Skeletal muscle satellite cell (primary cell): ENCODE measurements at regions not wholly inside any gene's neighbourhood (a gene's known extent, or its start where the extent isn't known, plus 50 kb on each side); places are given as distances from the start of the nearest gene placed in this dataset.
A peak's percentile ranks its signal among the peaks of the same experiment; 100 is the strongest.

Source experiments
- H3K27me3 ChIP-seq: 2 replicates; pipeline ENCODE4 v1.7.0; 2013; ENCODE audit warnings: low read length; ENCODE audit not compliant: control insufficient read depth, insufficient read depth
- H3K36me3 ChIP-seq: 2 replicates; pipeline ENCODE4 v1.7.0; 2013; ENCODE audit warnings: mild to moderate bottlenecking, control low read depth, low read length; ENCODE audit not compliant: insufficient read depth
- H3K4me1 ChIP-seq: 2 replicates; pipeline ENCODE4 v1.7.0; 2013; ENCODE audit warnings: low read length; ENCODE audit not compliant: control insufficient read depth, insufficient read depth
- H3K4me2 ChIP-seq: 2 replicates; pipeline ENCODE4 v1.7.0; 2013; ENCODE audit warnings: mild to moderate bottlenecking, low read length
- H3K4me3 ChIP-seq: 2 replicates; pipeline ENCODE4 v1.7.0; 2013; ENCODE audit warnings: low read length
- H3K9ac ChIP-seq: 2 replicates; pipeline ENCODE4 v1.7.0; 2013; ENCODE audit warnings: mild to moderate bottlenecking, low read depth, low read length, moderate library complexity
- H3K9me3 ChIP-seq: replicated peaks from 2 replicates; pipeline ENCODE4 v1.7.0; 2013; ENCODE audit warnings: mild to moderate bottlenecking, control low read depth, low read length

DNA sequence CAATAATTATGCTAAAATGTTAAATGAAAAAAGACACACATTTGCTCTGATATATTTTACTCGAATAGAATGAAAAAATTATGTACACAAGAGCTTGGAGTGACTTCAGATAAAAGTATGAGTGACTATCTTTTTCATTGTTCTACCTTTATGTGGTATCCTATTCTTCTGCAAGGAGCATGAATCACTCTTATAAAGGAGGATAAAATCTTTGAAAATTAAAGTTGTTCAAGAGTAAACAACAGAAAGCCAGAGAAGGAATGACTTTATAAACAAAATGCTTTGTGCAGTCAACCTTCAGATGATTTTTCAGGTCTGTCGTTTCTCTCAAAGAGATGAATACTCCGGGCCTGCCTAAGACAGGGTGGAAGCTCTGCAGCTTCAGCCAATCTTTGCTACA is 215.3 kb downstream of the FOXA2 start:
- H3K27me3 ChIP-seq: peaks cover 32% of the 10 kb centered on the region
- H3K4me3 ChIP-seq: no peak overlapping the region
- no peaks in the 10 kb centered on the region for H3K9me3 ChIP-seq
- H3K9ac ChIP-seq: no peak overlapping the region
- H3K4me1 ChIP-seq: peaks cover 4% of the 10 kb centered on the region
- H3K36me3 ChIP-seq: no peaks in the 10 kb centered on the region
- no peak overlapping the region for H3K4me2 ChIP-seq

DNA sequence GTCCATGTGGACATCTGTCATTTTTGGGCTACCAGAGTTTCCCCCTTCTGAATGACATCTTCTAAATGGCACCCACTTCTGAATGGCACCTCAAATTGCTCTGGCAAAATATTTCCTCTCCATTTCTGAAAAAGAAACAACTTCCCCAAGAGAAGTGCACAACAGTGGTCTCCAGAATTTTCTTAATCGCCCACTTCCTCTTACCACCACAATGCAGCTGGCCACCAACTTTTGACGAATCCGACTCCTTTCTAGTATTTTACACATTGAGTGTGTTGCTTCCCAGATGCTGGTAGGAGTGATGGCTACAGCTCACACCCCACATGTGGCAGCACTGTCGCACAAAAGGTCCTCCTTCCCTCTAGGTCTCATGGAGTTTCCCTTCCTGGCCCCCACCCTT is 216.1 kb downstream of the FOXA2 start:
- H3K27me3 ChIP-seq: peaks cover 32% of the 10 kb centered on the region
- H3K36me3 ChIP-seq: no peaks in the 10 kb centered on the region
- H3K4me1 ChIP-seq: no peaks in the 10 kb centered on the region
- H3K9ac ChIP-seq: no peak overlapping the region
- no peak overlapping the region for H3K4me3 ChIP-seq
- no peaks in the 10 kb centered on the region for H3K9me3 ChIP-seq
- H3K4me2 ChIP-seq: no peak overlapping the region

DNA sequence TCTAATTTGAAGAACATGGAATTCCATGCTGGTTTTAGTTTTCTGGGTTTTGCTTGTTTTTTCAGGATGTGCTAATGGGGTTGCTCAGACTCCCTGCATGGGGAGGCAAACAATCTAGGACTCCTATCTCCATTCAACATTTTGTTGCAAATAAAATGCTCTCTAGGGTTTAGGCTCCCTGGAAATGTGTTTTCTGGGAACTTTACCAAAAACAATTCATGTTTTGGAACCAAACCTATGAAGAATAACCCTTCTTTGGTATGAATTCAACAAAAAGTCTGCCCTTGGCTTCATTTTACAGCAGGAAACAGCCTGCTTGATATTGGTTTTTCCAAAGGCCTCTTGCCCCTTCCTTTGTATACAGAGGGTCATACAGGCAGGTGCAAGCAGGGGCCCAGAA is 217.7 kb downstream of the FOXA2 start:
- H3K4me1 ChIP-seq: no peaks in the 10 kb centered on the region
- no peaks in the 10 kb centered on the region for H3K36me3 ChIP-seq
- H3K9ac ChIP-seq: no peak overlapping the region
- H3K27me3 ChIP-seq: peaks cover 27% of the 10 kb centered on the region
- no peak overlapping the region for H3K4me2 ChIP-seq
- H3K9me3 ChIP-seq: no peaks in the 10 kb centered on the region
- H3K4me3 ChIP-seq: no peak overlapping the region

DNA sequence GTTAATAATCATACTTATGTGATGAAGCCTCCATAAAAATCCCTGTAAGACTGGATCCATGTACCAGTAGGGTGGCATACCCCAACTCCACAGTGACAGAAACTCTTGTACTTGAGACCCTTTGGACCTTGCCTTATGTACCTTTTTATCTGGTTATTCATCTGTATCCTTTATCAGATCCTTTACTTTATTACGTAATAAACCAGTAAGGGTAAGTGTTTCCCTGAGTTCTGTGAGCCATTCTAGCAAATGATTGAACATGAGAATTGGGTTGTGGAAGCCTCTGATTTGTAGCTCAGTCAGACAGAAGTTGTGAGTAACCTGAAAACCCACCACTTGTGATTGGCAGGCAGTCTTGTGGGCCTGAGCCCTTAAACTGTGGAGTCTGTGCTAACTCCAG is 229.7 kb downstream of the FOXA2 start:
- no peak overlapping the region for H3K9ac ChIP-seq
- H3K4me2 ChIP-seq: no peak overlapping the region
- H3K9me3 ChIP-seq: no peaks in the 10 kb centered on the region
- H3K4me3 ChIP-seq: no peak overlapping the region
- peaks cover 4% of the 10 kb centered on the region for H3K27me3 ChIP-seq
- no peaks in the 10 kb centered on the region for H3K36me3 ChIP-seq
- no peaks in the 10 kb centered on the region for H3K4me1 ChIP-seq

DNA sequence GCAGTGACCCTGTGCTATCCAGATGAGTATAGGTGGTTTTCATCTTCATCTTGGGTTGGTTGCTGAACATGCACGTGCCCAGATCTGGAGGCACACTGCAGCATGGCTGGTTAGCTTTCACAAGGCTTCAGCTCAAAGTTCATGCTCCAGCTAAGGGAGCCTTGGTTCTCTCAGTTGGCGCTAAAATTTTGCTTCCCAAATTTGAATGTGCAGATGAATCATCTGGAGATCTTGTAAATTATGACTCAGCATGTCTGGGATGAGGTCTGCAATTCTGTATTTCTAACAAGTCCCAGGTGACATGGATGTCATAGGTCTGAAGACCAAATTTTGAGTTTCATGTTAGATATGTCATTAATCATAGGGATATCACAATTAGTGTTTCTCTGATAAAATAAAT is 230.8 kb downstream of the FOXA2 start:
- Histone ChIP-seq H3K9me3 (no peaks in the 10 kb centered on the region), H3K36me3 (no peaks in the 10 kb centered on the region), H3K4me2 (no peak overlapping the region), H3K4me3 (no peak overlapping the region), H3K9ac (no peak overlapping the region), H3K4me1 (no peaks in the 10 kb centered on the region), H3K27me3 (no peaks in the 10 kb centered on the region)

DNA sequence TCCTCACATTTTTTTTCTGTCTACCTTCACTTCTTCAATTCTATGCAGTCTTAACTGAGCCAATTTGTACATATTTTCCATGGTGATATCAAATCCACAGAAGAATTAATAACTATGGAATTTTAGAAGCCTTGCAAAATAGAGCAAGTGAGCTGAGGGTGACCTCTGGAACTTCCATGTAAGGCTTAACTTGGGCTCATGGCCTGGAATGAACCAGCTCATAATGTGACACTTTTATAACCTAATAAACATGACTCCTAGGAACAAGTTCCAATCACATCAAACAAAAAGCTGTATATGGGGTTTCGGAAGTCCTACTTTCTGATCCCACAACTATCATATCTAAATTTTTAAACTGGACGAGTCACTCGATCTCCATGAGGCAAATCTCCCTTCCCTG is 232.4 kb downstream of the FOXA2 start:
- H3K9ac ChIP-seq: no peak overlapping the region
- no peaks in the 10 kb centered on the region for H3K36me3 ChIP-seq
- H3K4me2 ChIP-seq: no peak overlapping the region
- H3K27me3 ChIP-seq: no peaks in the 10 kb centered on the region
- H3K4me3 ChIP-seq: no peak overlapping the region
- no peaks in the 10 kb centered on the region for H3K9me3 ChIP-seq
- H3K4me1 ChIP-seq: no peaks in the 10 kb centered on the region

DNA sequence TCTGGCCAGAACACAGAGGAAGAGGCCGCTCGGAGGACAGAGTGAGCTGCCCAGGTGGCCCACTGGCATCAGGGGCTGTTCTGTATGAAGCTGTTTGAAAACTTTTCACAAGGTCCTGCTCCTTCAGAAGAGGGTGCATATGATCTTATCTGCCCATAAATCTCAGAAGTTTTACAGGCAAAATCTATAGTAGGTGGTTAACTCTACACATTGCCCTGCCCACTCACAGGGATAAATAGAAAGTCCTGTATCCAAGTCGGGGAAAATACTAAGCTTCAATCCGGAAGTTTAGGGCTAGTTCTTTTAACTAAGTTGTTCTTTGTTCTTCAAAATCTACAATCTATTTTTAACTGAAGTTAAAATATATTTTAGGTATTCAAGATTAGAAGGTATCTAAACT is 233.7 kb downstream of the FOXA2 start:
- no peak overlapping the region for H3K9ac ChIP-seq
- no peaks in the 10 kb centered on the region for H3K36me3 ChIP-seq
- no peaks in the 10 kb centered on the region for H3K9me3 ChIP-seq
- peaks cover 6% of the 10 kb centered on the region for H3K4me1 ChIP-seq
- no peak overlapping the region for H3K4me2 ChIP-seq
- no peaks in the 10 kb centered on the region for H3K27me3 ChIP-seq
- H3K4me3 ChIP-seq: no peak overlapping the region

DNA sequence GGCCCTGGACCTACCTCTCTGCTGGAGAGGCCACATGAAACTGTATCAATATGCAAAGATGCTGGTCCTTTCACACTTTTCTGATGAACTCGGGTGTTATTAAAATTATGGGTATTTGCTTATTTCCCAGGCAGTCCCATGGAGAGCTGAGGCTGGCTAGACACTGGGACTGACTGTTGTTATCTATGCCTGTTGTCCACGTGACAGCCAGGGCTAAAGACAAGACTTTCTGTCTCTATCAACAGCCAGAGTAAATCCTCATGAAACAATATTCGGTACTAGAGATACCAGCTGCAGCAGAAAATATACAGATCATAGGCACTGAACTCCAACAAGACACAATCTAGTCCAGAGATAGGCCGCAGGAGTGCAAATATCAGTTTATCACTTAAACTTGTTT is 236.4 kb downstream of the FOXA2 start:
- H3K4me2 ChIP-seq: no peak overlapping the region
- no peaks in the 10 kb centered on the region for H3K9me3 ChIP-seq
- H3K27me3 ChIP-seq: no peaks in the 10 kb centered on the region

DNA sequence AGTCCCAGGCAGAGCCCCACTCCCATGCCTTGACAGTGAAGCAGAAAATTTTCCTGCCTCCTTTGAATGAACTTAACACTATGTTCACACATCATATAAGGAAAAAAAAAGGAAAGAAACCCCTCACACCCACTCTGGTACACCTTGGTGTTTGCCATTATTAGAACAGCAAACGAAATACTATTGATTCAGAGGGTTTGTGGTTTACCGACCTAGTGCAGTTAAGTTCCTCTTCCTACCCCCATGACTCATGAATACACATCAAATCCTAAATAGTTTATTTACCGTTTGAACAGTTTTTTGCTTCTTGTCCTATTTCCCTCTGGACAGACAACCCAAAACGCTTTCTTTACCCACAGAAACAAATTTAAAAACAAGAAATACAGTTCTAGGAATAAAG is 237.7 kb downstream of the FOXA2 start:
- H3K9me3 ChIP-seq: no peaks in the 10 kb centered on the region
- no peaks in the 10 kb centered on the region for H3K27me3 ChIP-seq
- no peaks in the 10 kb centered on the region for H3K36me3 ChIP-seq
- H3K9ac ChIP-seq: no peak overlapping the region
- H3K4me1 ChIP-seq: peaks cover 12% of the 10 kb centered on the region
- H3K4me2 ChIP-seq: peak overlapping the region; percentile 20
- no peak overlapping the region for H3K4me3 ChIP-seq

More for the DNA sequence above, 236.4 kb downstream of the FOXA2 start:
- no peak overlapping the region for H3K9ac ChIP-seq
- no peak overlapping the region for H3K4me3 ChIP-seq
- H3K4me1 ChIP-seq: peaks cover 6% of the 10 kb centered on the region
- no peaks in the 10 kb centered on the region for H3K36me3 ChIP-seq

DNA sequence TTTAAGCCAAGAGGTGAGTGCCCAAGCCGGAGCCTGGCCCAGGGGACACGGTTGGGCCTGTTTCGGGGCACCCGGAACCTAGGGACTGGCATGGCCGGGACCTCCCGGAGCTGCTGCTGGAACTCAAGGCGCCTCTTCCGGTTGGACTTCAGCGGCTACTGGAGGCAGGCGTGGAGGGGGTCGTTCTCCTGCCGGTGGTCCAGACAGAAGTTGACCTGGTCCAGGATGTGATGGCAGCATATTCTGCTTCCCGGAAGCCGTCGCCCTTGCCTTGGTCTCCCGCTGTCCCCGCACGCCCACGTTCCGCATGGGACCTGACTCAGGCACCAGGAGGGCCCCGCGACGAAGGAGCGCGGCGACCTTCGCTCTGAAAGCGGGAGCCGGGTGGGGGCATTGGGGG is 240.8 kb downstream of the FOXA2 start:
- H3K27me3 ChIP-seq: no peaks in the 10 kb centered on the region
- H3K4me2 ChIP-seq: no peak overlapping the region
- no peak overlapping the region for H3K9ac ChIP-seq
- H3K4me1 ChIP-seq: peaks cover 22% of the 10 kb centered on the region
- no peaks in the 10 kb centered on the region for H3K36me3 ChIP-seq
- H3K9me3 ChIP-seq: no peaks in the 10 kb centered on the region
- H3K4me3 ChIP-seq: no peak overlapping the region

DNA sequence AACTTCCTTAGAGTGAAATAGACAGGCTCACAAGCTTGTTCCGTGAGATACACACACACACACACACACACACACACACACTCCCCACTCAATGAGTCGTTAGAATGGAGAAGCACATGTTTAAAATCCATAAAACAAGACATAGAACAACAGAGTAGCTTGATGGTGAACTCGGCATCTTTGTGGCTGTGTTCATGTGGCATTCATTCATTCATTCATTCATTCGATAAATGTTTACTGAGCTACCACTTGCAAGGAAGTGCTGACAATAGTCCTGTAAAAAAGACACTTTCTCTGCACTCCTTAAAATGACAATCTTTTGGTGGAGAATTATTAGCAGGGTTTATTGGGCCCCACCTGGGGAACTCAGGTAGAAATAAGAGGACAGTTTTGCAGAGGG is 242.0 kb downstream of the FOXA2 start:
- Histone ChIP-seq H3K36me3 (no peaks in the 10 kb centered on the region), H3K4me1 (peaks cover 22% of the 10 kb centered on the region), H3K9ac (no peak overlapping the region), H3K9me3 (no peaks in the 10 kb centered on the region), H3K4me2 (no peak overlapping the region), H3K27me3 (no peaks in the 10 kb centered on the region), H3K4me3 (no peak overlapping the region)

DNA sequence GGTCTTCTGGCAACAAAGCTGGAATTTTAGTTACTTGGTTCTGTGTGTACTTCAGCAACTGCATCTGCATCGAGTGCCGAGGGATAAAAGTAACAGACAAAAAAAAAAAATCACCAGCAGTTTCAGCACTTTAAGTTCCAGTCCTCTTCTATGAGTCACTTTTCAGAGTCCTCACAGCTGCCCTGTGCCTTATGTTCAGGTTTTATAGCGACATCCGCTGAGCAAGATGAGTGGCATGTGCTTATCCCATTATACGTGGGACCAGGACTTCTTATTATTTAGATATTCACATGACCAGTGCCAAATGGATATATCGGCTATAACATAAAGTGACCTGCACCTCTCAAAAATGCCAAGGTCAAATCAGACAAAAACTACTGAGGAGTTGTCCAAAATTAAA is 242.9 kb downstream of the FOXA2 start:
- Histone ChIP-seq H3K9me3 (no peaks in the 10 kb centered on the region), H3K27me3 (no peaks in the 10 kb centered on the region), H3K4me3 (peak overlapping the region; percentile 8), H3K4me1 (peaks cover 19% of the 10 kb centered on the region), H3K4me2 (peak overlapping the region; percentile 6), H3K36me3 (no peaks in the 10 kb centered on the region), H3K9ac (no peak overlapping the region)
